ENCODE measurements at regions not wholly inside any gene's neighbourhood (a gene's known extent, or its start where the extent isn't known, plus 50 kb on each side); places are given as distances from the start of the nearest gene placed in this dataset.

DNA sequence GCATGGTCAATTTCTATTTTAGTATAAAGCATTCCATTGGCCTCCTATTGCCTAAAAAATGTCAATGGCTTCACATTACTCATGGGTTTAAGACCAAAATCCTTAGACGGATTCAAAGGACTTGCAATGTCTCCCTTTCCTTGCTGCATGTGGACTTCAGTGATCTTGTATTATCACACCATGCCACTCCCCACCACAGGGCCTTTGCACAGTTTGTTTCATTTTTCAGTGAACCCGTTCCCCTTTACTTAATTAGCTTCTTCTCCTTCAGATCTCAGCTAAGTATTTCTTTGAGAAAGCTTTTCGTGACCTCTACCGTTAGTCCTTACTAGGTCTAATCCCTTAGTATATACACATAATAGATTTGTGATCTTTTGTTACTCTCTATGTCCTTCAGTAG, 269.7 kb downstream of the FAM76B start (continued):
- TF ChIP-seq, protein P1, sequence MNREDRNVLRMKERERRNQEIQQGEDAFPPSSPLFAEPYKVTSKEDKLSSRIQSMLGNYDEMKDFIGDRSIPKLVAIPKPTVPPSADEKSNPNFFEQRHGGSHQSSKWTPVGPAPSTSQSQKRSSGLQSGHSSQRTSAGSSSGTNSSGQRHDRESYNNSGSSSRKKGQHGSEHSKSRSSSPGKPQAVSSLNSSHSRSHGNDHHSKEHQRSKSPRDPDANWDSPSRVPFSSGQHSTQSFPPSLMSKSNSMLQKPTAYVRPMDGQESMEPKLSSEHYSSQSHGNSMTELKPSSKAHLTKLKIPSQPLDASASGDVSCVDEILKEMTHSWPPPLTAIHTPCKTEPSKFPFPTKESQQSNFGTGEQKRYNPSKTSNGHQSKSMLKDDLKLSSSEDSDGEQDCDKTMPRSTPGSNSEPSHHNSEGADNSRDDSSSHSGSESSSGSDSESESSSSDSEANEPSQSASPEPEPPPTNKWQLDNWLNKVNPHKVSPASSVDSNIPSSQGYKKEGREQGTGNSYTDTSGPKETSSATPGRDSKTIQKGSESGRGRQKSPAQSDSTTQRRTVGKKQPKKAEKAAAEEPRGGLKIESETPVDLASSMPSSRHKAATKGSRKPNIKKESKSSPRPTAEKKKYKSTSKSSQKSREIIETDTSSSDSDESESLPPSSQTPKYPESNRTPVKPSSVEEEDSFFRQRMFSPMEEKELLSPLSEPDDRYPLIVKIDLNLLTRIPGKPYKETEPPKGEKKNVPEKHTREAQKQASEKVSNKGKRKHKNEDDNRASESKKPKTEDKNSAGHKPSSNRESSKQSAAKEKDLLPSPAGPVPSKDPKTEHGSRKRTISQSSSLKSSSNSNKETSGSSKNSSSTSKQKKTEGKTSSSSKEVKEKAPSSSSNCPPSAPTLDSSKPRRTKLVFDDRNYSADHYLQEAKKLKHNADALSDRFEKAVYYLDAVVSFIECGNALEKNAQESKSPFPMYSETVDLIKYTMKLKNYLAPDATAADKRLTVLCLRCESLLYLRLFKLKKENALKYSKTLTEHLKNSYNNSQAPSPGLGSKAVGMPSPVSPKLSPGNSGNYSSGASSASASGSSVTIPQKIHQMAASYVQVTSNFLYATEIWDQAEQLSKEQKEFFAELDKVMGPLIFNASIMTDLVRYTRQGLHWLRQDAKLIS (CRISPR knock-in tag; IDR thresholded peaks at IDR 0.05; ENCODE audit: borderline replicate concordance), result no peak
- TF ChIP-seq, protein P2, sequence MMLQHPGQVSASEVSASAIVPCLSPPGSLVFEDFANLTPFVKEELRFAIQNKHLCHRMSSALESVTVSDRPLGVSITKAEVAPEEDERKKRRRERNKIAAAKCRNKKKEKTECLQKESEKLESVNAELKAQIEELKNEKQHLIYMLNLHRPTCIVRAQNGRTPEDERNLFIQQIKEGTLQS (CRISPR knock-in tag; conservative IDR thresholded peaks at IDR 0.05), result no peak
- TF ChIP-seq NFE2L1 (CRISPR knock-in tag; IDR thresholded peaks at IDR 0.05), result no peak

DNA sequence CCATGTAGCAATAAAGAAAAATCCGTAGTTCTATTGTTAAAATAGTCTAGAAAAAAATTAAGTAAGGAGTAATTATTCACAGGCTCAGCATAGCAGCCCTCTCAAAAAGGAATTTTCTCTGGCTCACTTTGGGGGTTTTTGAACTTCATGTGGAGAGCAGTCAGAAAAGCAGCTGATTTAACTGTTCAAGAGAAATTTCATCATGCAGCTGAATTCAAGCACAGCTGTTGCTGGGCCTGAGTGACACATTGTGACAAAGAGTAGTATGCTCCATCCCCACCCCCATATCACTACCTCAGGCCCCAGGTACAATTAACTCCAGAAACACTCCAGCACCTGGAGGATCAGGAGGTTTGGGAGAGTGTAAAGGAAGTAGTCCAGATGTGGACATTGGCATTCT, 272.1 kb downstream of the FAM76B start:
- Mint-ChIP-seq H3K4me1 (no peaks in the 10 kb centered on the region), H3K36me3 (no peaks in the 10 kb centered on the region), H3K9me3 (no peaks in the 10 kb centered on the region), H3K4me3 (no peak overlapping the region), H3K27ac (no peak overlapping the region), H3K27me3 (ENCODE audit: low read depth) (no peaks in the 10 kb centered on the region)
- ChIA-PET POLR2A (no interaction called here), CTCF (interaction anchor here (1.5 kb wide), 1 partner anchor 188 kb away, joined by 7 read pairs; no protein-coding TSS in a partner anchor)
- TF ChIP-seq FOXJ3 (CRISPR knock-in tag; IDR thresholded peaks at IDR 0.05; ENCODE audit: borderline replicate concordance) (no peak), TCF7 (CRISPR knock-in tag; IDR thresholded peaks at IDR 0.05; ENCODE audit: low read depth) (no peak), ETV6 (CRISPR knock-in tag; IDR thresholded peaks at IDR 0.05) (no peak), NR1H2 (CRISPR knock-in tag; IDR thresholded peaks at IDR 0.05) (no peak), SOX15 (CRISPR knock-in tag; IDR thresholded peaks at IDR 0.05) (no peak), RELA (CRISPR knock-in tag; IDR thresholded peaks at IDR 0.05; ENCODE audit: borderline replicate concordance) (no peak), ZNF121 (CRISPR knock-in tag; IDR thresholded peaks at IDR 0.05) (no peak)
- TF ChIP-seq, protein P3, sequence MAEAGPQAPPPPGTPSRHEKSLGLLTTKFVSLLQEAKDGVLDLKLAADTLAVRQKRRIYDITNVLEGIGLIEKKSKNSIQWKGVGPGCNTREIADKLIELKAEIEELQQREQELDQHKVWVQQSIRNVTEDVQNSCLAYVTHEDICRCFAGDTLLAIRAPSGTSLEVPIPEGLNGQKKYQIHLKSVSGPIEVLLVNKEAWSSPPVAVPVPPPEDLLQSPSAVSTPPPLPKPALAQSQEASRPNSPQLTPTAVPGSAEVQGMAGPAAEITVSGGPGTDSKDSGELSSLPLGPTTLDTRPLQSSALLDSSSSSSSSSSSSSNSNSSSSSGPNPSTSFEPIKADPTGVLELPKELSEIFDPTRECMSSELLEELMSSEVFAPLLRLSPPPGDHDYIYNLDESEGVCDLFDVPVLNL (CRISPR knock-in tag; IDR thresholded peaks at IDR 0.05; ENCODE audit: borderline replicate concordance, low read depth), result no peak
- TF ChIP-seq, protein P4, sequence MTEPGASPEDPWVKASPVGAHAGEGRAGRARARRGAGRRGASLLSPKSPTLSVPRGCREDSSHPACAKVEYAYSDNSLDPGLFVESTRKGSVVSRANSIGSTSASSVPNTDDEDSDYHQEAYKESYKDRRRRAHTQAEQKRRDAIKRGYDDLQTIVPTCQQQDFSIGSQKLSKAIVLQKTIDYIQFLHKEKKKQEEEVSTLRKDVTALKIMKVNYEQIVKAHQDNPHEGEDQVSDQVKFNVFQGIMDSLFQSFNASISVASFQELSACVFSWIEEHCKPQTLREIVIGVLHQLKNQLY (CRISPR knock-in tag; IDR thresholded peaks at IDR 0.05), result no peak
- TF ChIP-seq, protein P2 (CRISPR knock-in tag; conservative IDR thresholded peaks at IDR 0.05), result no peak
- TF ChIP-seq, protein P5, sequence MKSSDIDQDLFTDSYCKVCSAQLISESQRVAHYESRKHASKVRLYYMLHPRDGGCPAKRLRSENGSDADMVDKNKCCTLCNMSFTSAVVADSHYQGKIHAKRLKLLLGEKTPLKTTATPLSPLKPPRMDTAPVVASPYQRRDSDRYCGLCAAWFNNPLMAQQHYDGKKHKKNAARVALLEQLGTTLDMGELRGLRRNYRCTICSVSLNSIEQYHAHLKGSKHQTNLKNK (CRISPR knock-in tag; IDR thresholded peaks at IDR 0.05), result no peak
- TF ChIP-seq, protein P6, sequence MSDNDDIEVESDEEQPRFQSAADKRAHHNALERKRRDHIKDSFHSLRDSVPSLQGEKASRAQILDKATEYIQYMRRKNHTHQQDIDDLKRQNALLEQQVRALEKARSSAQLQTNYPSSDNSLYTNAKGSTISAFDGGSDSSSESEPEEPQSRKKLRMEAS (CRISPR knock-in tag; IDR thresholded peaks at IDR 0.05), result no peak
- TF ChIP-seq, protein P7, sequence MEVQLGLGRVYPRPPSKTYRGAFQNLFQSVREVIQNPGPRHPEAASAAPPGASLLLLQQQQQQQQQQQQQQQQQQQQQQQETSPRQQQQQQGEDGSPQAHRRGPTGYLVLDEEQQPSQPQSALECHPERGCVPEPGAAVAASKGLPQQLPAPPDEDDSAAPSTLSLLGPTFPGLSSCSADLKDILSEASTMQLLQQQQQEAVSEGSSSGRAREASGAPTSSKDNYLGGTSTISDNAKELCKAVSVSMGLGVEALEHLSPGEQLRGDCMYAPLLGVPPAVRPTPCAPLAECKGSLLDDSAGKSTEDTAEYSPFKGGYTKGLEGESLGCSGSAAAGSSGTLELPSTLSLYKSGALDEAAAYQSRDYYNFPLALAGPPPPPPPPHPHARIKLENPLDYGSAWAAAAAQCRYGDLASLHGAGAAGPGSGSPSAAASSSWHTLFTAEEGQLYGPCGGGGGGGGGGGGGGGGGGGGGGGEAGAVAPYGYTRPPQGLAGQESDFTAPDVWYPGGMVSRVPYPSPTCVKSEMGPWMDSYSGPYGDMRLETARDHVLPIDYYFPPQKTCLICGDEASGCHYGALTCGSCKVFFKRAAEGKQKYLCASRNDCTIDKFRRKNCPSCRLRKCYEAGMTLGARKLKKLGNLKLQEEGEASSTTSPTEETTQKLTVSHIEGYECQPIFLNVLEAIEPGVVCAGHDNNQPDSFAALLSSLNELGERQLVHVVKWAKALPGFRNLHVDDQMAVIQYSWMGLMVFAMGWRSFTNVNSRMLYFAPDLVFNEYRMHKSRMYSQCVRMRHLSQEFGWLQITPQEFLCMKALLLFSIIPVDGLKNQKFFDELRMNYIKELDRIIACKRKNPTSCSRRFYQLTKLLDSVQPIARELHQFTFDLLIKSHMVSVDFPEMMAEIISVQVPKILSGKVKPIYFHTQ (CRISPR knock-in tag; IDR thresholded peaks at IDR 0.05), result no peak
- ATAC-seq (no peak), DNase-seq (ENCODE audit: low spot score) (no peak)

Data from WTC11 (cell line).